22Rv1 (cell line): ENCODE measurements at regions not wholly inside any gene's neighbourhood (a gene's known extent, or its start where the extent isn't known, plus 50 kb on each side); places are given as distances from the start of the nearest gene placed in this dataset.

ENCODE experiments used
- ZFX ChIP-seq: fragments of 450-650 bp; IDR thresholded peaks from 2 replicates; pipeline ENCODE4 v1.6.1; 2017; ENCODE audit warnings: antibody characterized with exemption, borderline replicate concordance
- TF ChIP-seq, protein P1 (sequence below): fragments of 450-650 bp; IDR thresholded peaks from 2 replicates; pipeline ENCODE4 v1.5.1; 2017; ENCODE audit warnings: mild to moderate bottlenecking

DNA sequence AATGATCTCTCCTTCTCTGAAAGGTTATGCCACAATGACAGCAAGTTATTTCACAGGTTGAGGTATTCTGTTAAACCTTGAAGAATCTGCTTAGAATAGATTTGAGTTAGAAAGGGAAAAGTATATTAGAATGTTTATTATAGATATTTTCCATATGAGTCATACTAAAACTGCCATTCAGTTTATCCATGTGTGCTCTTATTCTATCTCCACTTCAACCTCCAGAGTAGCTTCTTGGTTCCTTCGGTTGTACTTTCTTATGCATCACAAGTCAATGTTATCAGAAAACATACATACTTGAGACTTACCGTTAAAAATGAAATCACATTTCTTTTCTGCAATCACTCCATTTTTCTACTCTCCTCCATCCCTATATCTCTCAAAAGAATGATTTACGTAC lies 197.7 kb downstream of the BCAT1 start:
- TF ChIP-seq, protein P1, sequence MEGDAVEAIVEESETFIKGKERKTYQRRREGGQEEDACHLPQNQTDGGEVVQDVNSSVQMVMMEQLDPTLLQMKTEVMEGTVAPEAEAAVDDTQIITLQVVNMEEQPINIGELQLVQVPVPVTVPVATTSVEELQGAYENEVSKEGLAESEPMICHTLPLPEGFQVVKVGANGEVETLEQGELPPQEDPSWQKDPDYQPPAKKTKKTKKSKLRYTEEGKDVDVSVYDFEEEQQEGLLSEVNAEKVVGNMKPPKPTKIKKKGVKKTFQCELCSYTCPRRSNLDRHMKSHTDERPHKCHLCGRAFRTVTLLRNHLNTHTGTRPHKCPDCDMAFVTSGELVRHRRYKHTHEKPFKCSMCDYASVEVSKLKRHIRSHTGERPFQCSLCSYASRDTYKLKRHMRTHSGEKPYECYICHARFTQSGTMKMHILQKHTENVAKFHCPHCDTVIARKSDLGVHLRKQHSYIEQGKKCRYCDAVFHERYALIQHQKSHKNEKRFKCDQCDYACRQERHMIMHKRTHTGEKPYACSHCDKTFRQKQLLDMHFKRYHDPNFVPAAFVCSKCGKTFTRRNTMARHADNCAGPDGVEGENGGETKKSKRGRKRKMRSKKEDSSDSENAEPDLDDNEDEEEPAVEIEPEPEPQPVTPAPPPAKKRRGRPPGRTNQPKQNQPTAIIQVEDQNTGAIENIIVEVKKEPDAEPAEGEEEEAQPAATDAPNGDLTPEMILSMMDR, result no peak
- TF ChIP-seq ZFX, result no peak
